Chondrocyte (in vitro differentiated cells): ENCODE measurements at regions not wholly inside any gene's neighbourhood (a gene's known extent, or its start where the extent isn't known, plus 50 kb on each side); places are given as distances from the start of the nearest gene placed in this dataset.

Experiments used
- DNase-seq: peaks from one replicate; pipeline ENCODE4 v3.0.0; 2021; ENCODE audit warnings: mixed read lengths, low spot score
- H3K27ac Mint-ChIP-seq: one replicate; pipeline ENCODE4 v1.8.0; 2021; ENCODE audit warnings: mild to moderate bottlenecking, moderate library complexity, mixed read lengths; ENCODE audit not compliant: unreplicated experiment
- H3K27me3 Mint-ChIP-seq: 2 replicates; pipeline ENCODE4 v1.8.0; 2021; ENCODE audit warnings: low read depth, mixed read lengths
- H3K36me3 Mint-ChIP-seq: 2 replicates; pipeline ENCODE4 v1.8.0; 2021; ENCODE audit warnings: low read depth, mixed read lengths
- H3K4me1 Mint-ChIP-seq: 2 replicates; pipeline ENCODE4 v1.8.0; 2021; ENCODE audit warnings: low read depth, mild to moderate bottlenecking, mixed read lengths
- H3K4me3 Mint-ChIP-seq: one replicate; pipeline ENCODE4 v1.8.0; 2021; ENCODE audit warnings: mild to moderate bottlenecking, moderate library complexity, mixed read lengths; ENCODE audit not compliant: unreplicated experiment
- H3K9me3 Mint-ChIP-seq: 2 replicates; pipeline ENCODE4 v1.8.0; 2021; ENCODE audit warnings: low read depth, mixed read lengths
- TF ChIP-seq, protein P1 (sequence below): fragments of 200-600 bp; sonication (generic); IDR thresholded peaks from 2 replicates; pipeline ENCODE4 v1.5.0; 2021; ENCODE audit warnings: antibody characterized with exemption, mild to moderate bottlenecking, moderate library complexity

DNA sequence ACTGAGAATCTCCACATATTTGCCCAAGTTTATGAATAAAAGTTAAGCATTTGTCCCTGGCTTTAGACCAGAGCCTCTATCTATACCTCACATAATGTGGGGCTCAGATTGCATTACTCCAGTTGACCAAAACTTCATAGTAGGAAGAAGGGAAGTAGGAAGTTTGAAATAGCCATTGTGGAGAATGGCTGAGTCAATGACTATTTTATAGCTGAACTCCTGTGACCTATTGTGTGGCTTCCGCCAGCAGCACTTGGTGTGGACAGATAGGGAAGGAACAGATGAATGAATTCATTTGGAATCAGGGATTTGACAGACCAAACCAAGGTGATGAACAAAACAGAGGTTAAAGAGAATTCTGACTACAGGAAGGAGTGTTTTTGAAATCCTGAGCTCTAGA lies 92.9 kb upstream of the LPAR1 start:
- Mint-ChIP-seq H3K4me1 (no peaks in the 10 kb centered on the region), H3K27ac (no peak overlapping the region), H3K9me3 (peaks cover 8% of the 10 kb centered on the region), H3K4me3 (no peak overlapping the region), H3K36me3 (peaks cover 1% of the 10 kb centered on the region), H3K27me3 (no peaks in the 10 kb centered on the region)
- TF ChIP-seq, protein P1, sequence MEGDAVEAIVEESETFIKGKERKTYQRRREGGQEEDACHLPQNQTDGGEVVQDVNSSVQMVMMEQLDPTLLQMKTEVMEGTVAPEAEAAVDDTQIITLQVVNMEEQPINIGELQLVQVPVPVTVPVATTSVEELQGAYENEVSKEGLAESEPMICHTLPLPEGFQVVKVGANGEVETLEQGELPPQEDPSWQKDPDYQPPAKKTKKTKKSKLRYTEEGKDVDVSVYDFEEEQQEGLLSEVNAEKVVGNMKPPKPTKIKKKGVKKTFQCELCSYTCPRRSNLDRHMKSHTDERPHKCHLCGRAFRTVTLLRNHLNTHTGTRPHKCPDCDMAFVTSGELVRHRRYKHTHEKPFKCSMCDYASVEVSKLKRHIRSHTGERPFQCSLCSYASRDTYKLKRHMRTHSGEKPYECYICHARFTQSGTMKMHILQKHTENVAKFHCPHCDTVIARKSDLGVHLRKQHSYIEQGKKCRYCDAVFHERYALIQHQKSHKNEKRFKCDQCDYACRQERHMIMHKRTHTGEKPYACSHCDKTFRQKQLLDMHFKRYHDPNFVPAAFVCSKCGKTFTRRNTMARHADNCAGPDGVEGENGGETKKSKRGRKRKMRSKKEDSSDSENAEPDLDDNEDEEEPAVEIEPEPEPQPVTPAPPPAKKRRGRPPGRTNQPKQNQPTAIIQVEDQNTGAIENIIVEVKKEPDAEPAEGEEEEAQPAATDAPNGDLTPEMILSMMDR = no peak
- no peak for DNase-seq

DNA sequence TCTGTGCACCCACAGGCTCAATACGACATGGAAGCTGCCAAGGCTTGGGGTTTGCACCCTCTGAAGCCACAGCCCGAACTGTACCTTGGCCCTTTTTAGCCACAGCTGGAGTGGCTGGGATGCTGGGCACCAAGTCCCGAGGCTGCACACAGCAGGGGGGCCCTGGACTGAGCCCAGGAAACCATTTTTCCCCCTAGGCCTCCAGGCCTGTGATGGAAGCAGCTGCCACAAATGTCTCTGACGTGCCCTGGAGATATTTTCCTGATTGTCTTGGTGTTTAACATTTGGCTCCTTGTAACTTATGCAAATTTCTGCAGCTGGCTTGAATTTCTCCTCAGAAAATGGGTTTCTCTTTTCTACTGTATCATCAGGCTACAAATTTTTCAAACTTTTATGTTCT lies 82.3 kb upstream of the LPAR1 start:
- TF ChIP-seq, protein P1 = no peak
- DNase-seq = no peak
- no peaks in the 10 kb centered on the region for H3K27me3 Mint-ChIP-seq
- H3K4me1 Mint-ChIP-seq = no peaks in the 10 kb centered on the region
- H3K4me3 Mint-ChIP-seq = no peak overlapping the region
- H3K27ac Mint-ChIP-seq = no peak overlapping the region
- H3K36me3 Mint-ChIP-seq = no peaks in the 10 kb centered on the region
- H3K9me3 Mint-ChIP-seq = peaks cover 8% of the 10 kb centered on the region

DNA sequence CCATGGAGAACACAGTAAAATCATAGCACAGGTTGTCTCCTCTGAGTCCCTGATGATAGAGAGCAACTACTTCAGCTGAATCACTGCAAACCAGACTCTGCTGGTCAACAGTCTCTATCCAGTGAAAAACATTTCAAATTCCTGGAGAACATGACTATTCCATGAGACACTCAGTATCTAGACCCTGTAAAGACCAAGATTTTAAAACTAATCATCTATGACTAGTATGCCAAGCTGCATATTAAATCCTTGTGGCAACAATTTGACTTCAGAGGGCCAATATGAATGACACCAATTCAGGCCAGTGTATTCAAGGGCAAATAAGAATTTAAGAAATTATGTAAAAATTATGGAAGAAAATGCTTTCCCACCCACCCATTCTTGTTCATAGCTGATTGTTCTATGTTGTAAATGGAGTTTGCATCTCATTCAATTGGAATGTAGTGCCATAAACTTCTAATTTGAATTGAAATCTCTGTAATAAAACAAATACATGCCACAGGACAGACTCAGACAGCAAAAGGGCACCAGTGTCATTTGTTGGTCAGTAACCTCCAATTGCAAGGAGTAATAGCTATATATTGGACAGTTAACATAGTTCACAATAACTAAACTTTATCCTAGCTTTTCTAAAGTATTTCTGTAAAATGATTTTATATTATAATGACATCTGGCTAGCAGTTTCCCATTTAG lies 80.1 kb upstream of the LPAR1 start:
- no peak overlapping the region for H3K4me3 Mint-ChIP-seq
- no peak overlapping the region for H3K27ac Mint-ChIP-seq
- H3K4me1 Mint-ChIP-seq = no peaks in the 10 kb centered on the region
- no peaks in the 10 kb centered on the region for H3K27me3 Mint-ChIP-seq
- H3K9me3 Mint-ChIP-seq = peaks cover 8% of the 10 kb centered on the region
- TF ChIP-seq, protein P1 = no peak
- H3K36me3 Mint-ChIP-seq = no peaks in the 10 kb centered on the region
- DNase-seq = no peak

DNA sequence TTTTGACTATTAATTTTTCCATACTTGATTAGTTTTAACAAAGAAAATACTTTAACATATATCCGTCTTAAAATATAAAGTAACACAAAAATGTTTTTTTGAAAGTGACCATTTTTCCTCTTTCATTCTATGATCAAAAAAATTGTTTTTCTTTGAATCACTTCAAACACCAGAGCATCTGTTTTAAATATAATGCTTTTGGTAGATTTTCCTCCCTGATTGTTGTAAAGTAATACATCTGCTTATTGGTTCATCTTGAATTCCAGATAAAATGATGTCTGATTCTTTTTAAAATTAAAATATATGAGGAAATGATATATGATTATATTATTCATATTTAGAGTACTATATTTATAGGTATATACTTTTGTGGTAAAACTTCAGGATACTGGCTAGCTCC lies 76.2 kb upstream of the LPAR1 start:
- Mint-ChIP-seq H3K27me3 (no peaks in the 10 kb centered on the region), H3K4me3 (no peak overlapping the region), H3K36me3 (no peaks in the 10 kb centered on the region), H3K4me1 (no peaks in the 10 kb centered on the region), H3K27ac (no peak overlapping the region), H3K9me3 (peaks cover 4% of the 10 kb centered on the region)
- TF ChIP-seq, protein P1 = no peak
- no peak for DNase-seq

DNA sequence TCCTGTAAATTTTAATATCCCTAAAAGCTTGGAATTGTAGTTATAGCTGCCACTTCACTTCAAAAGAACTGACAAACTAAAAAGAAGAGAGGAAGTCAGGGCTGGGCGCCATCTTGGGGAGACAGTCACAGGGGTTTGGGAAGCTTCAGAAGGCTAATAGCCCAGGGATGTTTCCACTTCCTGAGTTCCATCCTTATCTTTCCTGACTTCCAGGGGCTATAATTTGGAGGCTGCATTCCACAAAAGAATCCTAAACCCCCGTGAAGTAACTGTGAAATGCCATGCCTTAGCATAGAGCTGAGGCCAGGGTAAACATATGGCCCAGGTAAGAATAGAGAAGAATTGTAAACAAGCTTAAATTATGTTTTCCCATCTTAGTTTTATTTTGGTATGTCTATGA lies 75.4 kb upstream of the LPAR1 start:
- no peaks in the 10 kb centered on the region for H3K36me3 Mint-ChIP-seq

More for the DNA sequence above, 75.4 kb upstream of the LPAR1 start:
- Mint-ChIP-seq H3K9me3 (no peaks in the 10 kb centered on the region), H3K4me3 (no peak overlapping the region), H3K4me1 (no peaks in the 10 kb centered on the region), H3K27ac (no peak overlapping the region), H3K27me3 (no peaks in the 10 kb centered on the region)
- TF ChIP-seq, protein P1 = no peak
- no peak for DNase-seq
